NCI-H2029 treated with DMSO at 0.1 percent for 48 hours (cell line): ENCODE measurements at regions not wholly inside any gene's neighbourhood (a gene's known extent, or its start where the extent isn't known, plus 50 kb on each side); places are given as distances from the start of the nearest gene placed in this dataset.
A peak's percentile ranks its signal among the peaks of the same experiment; 100 is the strongest.
"Not testable (repeated sequence)": the region's sequence is repeated elsewhere in the genome, so short reads cannot be mapped to it uniquely, and the experiment has no call there.

Source experiments
- DNase-seq: peaks from one replicate; lab custom pipeline; 2025; lab: John Stamatoyannopoulos, UW

DNA sequence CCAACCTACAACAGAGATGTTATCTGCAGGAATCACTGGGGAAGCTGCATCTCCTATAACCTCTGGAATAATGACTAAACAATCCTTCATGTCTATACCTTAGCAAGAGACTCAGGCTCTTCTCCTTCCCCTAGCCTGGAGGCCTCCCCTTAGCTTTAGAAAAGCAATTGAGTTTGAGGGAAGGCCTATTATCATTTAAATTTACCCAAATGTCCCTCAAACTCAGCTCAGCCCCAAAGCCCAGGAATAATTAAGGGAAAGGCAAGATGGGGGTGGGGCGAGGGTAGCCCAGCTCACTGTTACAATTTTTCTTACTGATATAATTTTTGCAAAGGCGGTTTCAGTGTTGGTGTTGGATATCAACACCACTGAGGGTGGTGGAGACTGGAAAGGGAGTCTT, 151.4 kb upstream of the EEA1 start:
- DNase-seq, result no peak

- DNase-seq, result no peak
These were observed 152.1 kb upstream of the EEA1 start for GRCh38 chr12:93080994-93081809.

- DNase-seq, result no peak
These were observed 152.7 kb upstream of the EEA1 start for GRCh38 chr12:93081810-93082165.

GRCh38 chr12:93085383-93086287, 156.5 kb upstream of the EEA1 start:
- no peak for DNase-seq

DNA sequence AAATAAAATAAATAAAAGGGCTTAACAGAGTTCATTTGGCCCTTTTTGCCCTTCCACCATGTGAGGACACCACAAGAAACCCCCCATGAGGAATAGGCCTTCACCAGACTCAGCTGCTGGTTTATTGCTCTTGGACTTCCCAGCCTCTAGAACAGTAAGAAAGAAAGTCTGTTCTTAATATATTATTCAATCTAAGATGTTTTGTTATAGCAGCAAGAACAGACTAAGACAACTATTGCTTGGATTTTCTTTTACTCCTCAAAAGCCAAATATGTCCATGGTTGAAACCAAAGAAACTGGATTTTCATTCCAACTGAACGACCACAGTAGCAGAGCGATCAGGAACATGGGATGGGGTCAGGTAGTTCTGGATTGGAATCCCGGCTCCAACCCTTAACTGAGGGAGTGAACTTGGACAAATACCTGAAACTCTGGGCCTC, 157.2 kb upstream of the EEA1 start:
- no peak for DNase-seq

DNA sequence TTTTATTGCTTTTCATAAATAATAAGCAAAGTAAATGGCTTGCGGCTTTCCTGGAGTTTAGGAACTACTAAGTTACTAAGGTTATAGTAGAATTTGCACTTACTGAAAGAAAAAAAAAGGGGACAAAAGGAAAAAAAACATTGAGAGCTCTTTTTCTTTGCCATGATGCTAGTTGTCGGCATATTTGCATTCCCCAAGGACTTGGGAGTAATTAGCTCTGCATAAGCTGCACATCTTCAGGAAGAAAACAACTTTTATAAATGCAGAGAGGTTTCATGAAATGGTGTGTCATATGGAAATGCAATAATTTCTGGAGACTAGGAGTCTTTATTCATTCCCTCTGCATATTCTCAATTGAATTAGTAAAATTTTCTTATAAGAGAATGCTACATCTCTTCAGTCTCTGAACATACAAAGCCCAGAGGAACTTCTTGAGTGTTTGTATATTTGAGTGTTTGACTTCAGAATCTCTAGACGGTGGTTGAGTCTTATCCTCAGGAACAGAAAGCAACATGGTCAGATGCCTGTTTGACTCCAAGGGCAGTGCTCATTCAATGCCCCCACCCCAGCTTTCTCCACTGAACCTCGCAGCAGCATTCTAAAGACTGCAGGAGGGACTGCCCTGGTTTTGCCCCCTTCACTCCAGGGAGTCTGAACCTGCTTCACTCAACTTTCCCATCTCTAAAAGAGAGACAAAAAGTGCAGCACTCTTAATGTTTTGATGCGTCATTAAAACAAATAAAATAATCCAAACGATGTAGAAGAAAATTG, 158.9 kb upstream of the EEA1 start:
- no peak for DNase-seq

GRCh38 chr12:93089805-93090569, 160.9 kb upstream of the EEA1 start:
- no peak for DNase-seq

DNA sequence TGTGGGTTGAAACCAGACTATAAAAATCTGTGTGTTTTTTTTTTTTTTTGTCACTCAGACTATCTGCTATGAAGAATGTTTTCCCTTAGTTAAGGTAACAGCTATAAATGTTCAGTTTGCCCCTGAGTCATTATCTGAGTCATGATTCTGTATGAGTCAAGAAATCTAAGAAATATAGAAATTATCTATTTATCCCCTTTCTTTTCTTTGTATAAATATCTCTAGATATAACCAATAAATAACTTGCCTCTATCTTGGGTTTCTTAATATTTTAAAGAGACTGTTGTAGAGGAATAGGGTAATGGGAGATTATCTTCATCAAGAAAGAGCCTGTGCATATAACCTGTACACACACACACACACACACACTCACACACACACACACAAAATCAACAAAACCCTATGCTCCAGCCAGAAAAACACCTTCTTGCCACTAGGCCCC, 161.7 kb upstream of the EEA1 start:
- DNase-seq, result no peak

DNA sequence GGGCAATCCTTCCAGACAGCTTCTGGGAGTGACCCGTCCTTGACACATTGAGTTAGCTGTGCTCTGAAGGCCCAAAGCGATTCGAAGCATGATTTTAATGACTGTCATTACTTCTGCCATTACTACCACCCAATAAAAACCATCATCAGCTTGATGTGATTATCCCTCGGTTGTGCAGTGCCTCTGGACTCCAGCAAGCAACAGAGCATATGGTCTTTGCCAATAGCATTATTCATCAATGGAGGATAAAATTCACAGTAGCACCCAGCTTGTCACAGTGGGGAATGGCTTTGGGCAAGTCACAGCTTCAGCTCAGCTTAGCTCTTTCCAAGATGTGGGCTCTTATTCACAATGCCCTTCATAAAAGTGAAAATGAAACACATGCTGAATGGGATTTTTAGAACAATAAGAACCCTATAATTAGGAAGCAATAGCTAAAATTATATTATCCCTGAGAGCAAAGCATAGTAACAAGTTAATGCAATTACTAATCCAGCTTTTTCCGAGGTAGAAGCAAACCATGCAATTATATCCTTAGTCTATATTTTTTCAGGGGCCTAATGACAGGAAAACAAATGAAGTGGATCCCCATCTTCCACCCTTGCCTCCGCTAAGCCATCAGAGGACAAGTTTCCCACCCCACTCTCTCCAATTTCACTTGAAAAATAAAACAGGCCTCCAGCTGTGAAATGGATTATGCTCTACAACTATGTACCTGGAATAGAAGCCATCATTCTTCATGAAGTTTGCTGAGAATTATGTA, 163.0 kb upstream of the EEA1 start:
- no peak for DNase-seq

- no peak for DNase-seq
These were observed 163.5 kb upstream of the EEA1 start for GRCh38 chr12:93092649-93092945.

- no peak for DNase-seq
These were observed 164.1 kb upstream of the EEA1 start for GRCh38 chr12:93093243-93093642.

- DNase-seq, result not testable (repeated sequence)
These were observed 165.1 kb upstream of the EEA1 start for GRCh38 chr12:93094222-93094621.

DNA sequence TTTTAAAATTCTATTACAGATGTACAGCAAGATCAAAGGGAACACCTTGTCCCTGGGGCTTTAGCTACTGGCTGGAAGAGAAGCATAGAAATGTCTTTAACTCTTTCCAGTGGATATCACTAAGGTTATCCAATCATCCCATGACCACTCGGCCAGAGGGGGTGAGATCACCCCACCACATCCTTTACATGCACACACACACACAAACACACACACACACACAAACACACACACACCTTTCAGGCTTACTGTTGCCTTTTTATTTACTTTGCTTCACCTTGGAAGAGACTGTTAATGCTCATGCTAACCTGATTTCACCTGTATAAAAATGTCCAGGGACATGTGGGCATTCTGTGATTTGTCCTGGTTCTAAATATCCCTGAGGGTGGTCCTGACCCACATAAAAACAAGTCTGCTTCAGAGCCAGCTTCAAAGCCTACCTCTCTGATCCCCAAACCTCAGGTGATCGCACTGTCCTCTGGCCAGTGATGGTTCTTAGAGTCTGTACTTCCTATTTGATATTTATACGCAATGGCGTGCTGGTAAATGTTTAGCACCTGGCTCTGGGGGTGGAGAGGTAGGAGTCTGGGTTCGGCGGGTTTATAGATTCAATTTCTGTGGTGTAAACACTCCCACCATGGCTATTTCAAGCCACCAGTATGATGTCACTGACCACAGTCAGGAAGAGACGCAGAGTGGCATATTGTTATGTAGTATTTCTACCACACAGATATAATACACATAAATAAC, 166.1 kb upstream of the EEA1 start:
- DNase-seq, result no peak

DNA sequence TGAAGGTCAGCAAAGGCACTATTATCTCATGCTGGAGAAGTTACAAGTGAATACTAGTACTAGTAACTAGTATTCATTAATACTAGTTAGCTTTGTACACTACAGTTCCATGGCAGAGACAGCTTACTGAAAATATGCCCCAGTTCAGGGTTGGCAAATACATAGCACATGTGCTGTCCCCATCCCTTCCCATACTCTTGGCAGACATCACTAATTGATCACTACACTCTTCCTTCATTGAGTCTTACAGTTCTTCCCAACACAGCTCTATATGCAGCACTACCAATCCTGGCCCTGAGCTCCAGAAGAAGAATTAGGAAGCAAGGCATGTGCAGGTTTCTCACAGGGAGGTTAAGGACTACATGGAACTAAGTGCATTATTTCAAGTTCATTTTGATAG, 168.3 kb upstream of the EEA1 start:
- no peak for DNase-seq

- DNase-seq, result peak; percentile 27
These were observed 169.0 kb upstream of the EEA1 start for GRCh38 chr12:93098077-93098476.

- no peak for DNase-seq
These were observed 170.7 kb upstream of the EEA1 start for GRCh38 chr12:93099792-93100191.

GRCh38 chr12:93100610-93101009, 171.5 kb upstream of the EEA1 start:
- DNase-seq, result no peak

- DNase-seq, result no peak
These were observed 172.3 kb upstream of the EEA1 start for GRCh38 chr12:93101367-93101766.

- no peak for DNase-seq
These were observed 173.2 kb upstream of the EEA1 start for GRCh38 chr12:93102312-93102711.

GRCh38 chr12:93102744-93103143, 173.6 kb upstream of the EEA1 start:
- no peak for DNase-seq
